Stimulated activated CD8-positive, alpha-beta memory T cell treated with anti-CD3 and anti-CD28 coated beads, Interleukin-15, amount 100 ng/mL, for 4 hours (primary cell): ENCODE measurements at regions not wholly inside any gene's neighbourhood (a gene's known extent, or its start where the extent isn't known, plus 50 kb on each side); places are given as distances from the start of the nearest gene placed in this dataset.

Experiments used
- DNase-seq, 2 donors: peaks; one replicate each; pipeline ENCODE4 v3.0.0-alpha.2; 2020; ENCODE audit warnings: low read depth in 2 of 2

GRCh38 chr2:147135376-147135775 lies 709.5 kb upstream of the ACVR2A start:
- no peak for DNase-seq

GRCh38 chr2:147133286-147133908 lies 711.4 kb upstream of the ACVR2A start:
- no peak for DNase-seq

- no peak for DNase-seq
Measured at GRCh38 chr2:147125145-147125544, 719.7 kb upstream of the ACVR2A start.

- DNase-seq: no peak
Measured at GRCh38 chr2:147122944-147123343, 721.9 kb upstream of the ACVR2A start.

GRCh38 chr2:147110962-147111361 lies 733.9 kb upstream of the ACVR2A start:
- no peak for DNase-seq

- DNase-seq: no peak
Measured at GRCh38 chr2:147110317-147110716, 734.5 kb upstream of the ACVR2A start.

GRCh38 chr2:147109291-147109690 lies 735.5 kb upstream of the ACVR2A start:
- no peak for DNase-seq

GRCh38 chr2:147108548-147108947 lies 736.3 kb upstream of the ACVR2A start:
- no peak for DNase-seq

GRCh38 chr2:147101941-147102790 lies 742.7 kb upstream of the ACVR2A start:
- no peak for DNase-seq

GRCh38 chr2:147100406-147101035 lies 744.3 kb upstream of the ACVR2A start:
- DNase-seq: no peak

- DNase-seq: no peak
Measured at GRCh38 chr2:147099845-147100244, 745.0 kb upstream of the ACVR2A start.

GRCh38 chr2:147098940-147099339 lies 745.9 kb upstream of the ACVR2A start:
- DNase-seq: no peak

- DNase-seq: no peak
Measured at GRCh38 chr2:147097747-147098146, 747.1 kb upstream of the ACVR2A start.

- no peak for DNase-seq
Measured at GRCh38 chr2:147096671-147097070, 748.2 kb upstream of the ACVR2A start.

- DNase-seq: no peak
Measured at GRCh38 chr2:147095376-147095775, 749.5 kb upstream of the ACVR2A start.

- DNase-seq: no peak
Measured at GRCh38 chr2:147094077-147094476, 750.8 kb upstream of the ACVR2A start.

GRCh38 chr2:147092266-147092665 lies 752.6 kb upstream of the ACVR2A start:
- DNase-seq: no peak

- DNase-seq: no peak
Measured at GRCh38 chr2:147091448-147091847, 753.4 kb upstream of the ACVR2A start.

GRCh38 chr2:147088871-147089270 lies 756.0 kb upstream of the ACVR2A start:
- no peak for DNase-seq

GRCh38 chr2:147086715-147087114 lies 758.1 kb upstream of the ACVR2A start:
- no peak for DNase-seq

GRCh38 chr2:147083664-147084063 lies 761.2 kb upstream of the ACVR2A start:
- DNase-seq: no peak

GRCh38 chr2:147082850-147083522 lies 761.8 kb upstream of the ACVR2A start:
- peak in 1 of 2 donors; percentile 26 for DNase-seq
